Islet of Langerhans (tissue), 1 donor: ENCODE measurements at regions not wholly inside any gene's neighbourhood (a gene's known extent, or its start where the extent isn't known, plus 50 kb on each side); places are given as distances from the start of the nearest gene placed in this dataset.

ENCODE experiments used
- FAIRE-seq: peaks from one replicate; lab custom pipeline; 2011; peaks lifted over from hg19 to GRCh38; lab: Jason Lieb, UNC

DNA sequence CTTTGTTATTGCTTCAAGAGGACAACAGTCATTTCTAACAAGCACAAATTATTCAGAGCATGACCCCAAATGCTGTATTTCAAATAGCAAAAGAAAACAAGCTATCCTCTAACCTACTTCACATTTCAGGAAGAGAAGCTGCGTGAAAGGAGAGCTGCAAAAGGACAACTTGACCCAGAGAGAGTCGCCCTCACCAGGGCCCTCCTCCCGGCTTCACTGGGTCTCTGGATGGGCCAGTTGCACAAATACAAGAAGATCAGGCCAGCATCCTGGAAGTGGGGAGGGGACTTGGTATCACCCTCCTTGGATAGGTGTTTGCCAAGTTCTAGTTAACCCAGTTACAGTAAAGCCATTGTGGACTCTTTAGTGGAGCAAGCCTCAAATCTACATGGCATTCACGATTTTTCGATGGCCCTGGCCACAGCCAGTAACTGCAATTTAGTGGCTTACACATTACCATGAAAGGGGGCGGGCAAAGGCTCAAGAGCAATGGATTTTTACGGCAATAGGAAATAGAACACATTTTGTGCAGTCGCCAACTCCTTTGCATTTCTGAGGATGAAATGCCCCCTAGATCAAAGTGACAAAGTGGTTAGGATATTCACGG, 166.9 kb upstream of the DIO2 start:
- FAIRE-seq = no peak

DNA sequence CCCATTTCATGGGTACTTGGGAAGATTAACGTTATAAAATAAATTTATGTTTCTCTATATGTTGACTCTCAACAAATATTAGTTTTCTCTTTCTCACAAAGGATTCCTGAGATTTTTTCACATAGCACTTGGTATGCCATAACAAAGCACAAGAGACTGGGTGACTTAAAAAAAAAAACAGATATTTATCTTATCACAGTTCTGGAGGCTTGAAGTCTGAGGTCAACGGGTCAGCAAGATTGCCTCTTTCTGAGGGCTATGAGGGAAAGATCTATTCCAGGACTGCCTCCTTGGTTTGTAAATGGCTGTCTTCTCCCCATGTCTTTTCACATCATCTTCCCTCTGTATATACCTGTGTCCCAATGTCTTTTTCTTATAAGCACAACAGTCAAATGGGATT, 153.5 kb upstream of the DIO2 start:
- no peak for FAIRE-seq

DNA sequence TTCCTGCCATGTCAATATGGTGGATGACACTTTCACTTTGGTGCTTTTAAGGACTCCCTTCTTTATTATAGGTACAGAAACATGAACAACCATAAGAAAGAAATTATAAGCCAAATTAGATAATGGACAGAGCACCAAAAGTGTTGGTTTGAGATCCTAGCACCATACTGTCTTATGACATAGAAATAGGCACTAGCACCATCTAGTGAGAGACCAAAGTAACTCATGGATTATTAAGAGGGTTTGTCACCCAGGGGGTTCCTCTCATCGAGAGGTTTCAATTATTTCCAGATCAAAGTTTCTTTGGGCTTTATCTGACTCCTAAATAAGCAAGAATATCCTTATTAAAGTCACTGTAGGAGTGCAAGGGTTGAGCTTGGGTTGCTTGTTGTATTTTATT, 153.0 kb upstream of the DIO2 start:
- FAIRE-seq = no peak

DNA sequence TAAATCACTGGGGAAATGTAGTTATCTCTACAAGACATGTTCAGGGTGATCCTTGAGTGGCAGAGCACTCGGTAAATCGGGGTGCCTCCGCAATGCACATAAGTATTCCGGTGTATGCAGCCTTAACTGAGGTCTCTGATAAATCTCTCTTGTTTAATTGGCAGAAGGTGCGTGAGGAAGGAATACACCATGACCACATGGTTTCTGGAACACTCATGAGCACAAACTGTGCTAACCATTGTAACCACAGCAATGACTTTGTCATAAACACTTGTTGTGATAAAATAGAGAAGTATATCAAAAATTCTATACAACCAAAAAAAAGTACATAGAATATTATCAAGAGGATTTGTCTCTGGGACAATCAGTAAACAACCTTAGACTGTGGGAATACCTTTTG, 146.8 kb upstream of the DIO2 start:
- no peak for FAIRE-seq

DNA sequence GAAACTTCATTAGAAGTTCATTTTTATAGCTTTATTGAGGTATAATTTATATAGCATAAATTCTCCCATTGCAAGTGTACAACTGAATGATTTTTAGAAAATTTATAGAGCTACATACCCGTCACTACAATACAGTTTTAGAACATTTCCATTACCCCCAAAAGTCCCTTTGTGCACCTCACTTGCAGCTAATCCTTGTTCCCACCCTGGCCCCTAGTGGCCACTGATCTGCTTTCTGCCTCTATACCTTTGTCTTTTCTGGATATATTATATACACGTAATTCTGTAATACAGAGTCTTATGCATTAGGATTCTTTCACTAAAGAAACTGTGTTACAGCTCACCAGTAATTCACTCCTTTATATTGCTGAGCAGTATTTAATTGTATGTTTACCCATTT, 145.1 kb upstream of the DIO2 start:
- no peak for FAIRE-seq

DNA sequence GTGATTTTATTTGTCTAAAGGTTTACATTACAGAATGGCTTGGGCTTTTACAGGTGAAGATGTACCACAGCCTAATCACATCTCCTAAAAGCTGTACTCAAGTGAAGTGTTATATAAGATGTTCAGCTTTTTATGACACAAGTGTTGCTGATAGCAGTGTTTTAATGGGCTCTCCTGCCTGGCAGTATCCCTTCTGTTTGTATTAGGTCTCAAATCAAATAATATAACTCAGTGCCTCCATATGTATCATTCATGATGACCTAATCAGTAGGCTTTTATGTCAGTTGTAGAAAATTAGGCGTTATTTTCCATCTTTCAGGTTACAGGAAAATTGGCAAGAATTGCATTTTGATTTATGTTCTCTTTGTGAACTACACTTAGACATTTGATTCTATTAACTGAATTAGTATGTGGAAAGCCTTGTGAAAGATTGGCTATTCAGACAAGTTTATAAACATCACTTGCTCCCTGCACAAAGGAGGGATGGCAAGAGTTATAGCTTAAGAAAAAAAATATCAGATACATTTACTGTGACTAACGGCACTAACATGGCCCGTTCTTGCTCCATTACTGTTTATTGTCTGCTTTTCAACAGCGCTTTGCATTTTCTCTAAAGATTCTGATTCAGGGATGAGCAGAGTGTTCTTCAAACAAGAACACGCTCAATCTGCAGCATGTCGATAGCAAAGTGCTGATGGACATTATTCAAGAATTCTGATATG, 143.7 kb upstream of the DIO2 start:
- no peak for FAIRE-seq

DNA sequence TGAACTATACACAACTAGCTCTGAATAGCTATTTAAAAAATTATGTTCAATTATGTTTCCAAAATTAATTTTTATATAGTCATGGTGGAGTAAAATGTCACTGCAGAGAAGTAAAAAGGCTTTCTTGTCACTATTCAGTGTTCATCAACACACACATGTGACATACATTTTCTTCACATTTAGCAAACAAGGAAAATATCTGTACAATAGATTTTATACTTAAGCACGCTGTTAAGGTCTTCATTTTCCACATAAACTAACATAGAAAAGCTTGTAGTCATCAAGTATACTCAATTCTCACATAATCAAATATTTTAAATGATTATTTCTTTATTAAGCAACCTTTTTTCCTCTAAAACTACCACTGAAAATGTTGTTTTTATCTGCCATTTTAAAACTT, 141.2 kb upstream of the DIO2 start:
- no peak for FAIRE-seq

DNA sequence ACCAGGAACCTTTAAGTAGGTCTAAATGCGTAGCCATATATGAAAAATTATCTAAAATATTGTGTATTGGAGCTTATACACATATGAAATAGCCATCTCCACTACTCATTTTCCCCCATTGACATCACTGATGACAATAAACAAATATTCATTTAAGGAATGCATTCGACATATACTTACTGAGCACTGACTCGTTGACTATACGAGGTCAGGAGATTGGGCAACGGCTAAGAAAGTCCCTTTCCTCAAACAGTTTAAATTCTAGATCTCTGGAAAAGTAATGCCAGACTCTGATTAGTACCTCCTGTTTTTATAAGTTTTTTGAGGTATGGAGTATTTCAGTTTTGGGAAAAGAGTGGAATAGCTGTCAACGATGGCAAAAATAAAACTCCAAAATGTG, 139.4 kb upstream of the DIO2 start:
- no peak for FAIRE-seq

DNA sequence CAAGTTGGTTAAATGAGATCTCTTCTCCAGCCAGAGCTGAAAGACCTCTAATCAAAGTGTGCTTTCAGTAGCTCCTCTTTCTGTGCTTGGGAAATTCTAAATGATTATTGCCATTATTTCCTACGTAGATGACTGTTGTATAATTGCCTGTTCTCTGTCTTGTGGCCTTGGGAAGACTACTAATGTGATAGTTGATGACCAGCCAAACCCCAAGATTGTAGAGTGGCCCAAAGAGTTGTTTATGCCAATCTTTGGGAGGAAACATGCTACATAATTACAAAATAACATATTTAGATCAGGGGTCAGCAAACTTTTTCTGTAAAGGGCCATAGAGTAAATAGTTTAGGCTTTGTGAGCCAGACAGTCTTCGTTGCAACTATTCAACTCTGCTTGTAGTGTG, 135.1 kb upstream of the DIO2 start:
- no peak for FAIRE-seq

DNA sequence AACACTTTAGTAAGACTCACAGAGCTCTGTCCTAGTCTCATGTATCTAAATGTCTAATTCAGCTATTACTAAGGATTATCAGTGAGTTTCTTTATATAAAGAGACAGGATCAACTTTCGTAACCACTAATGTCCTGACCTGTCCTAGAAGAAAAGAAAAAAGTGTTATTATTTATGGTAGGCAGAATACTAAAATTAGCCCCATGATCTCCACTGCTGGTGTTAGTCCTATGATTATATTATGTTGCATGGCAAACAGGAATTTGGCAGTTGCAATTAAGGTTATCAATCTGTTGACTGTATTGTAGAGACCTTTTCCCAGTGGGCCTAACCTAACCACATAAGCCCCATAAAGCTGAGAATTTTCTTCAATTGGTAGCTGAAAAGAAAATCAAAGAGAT, 132.9 kb upstream of the DIO2 start:
- FAIRE-seq = no peak

DNA sequence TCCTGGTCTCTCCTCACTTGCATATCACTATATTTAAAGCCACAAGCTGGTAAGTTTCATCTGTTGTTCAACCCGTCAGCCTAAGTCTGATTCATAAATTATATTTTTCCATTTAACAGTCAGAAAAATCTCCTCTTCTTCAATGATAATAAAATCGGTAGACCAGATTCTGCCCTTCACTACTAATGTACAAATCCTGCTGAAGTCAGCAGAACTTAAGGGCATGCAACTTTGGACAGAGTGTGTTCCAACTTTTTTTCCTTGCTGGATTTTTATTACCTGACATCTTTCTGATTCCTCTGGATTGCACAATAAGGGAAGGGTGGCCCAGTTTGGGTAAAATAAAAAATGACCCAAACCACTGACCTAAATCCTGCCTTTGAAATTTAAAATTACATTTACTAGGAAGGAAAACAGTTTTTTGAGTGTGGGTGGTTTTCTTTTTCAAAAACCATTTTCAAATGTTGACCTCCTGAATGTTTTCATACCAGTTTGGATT, 125.4 kb upstream of the DIO2 start:
- no peak for FAIRE-seq

DNA sequence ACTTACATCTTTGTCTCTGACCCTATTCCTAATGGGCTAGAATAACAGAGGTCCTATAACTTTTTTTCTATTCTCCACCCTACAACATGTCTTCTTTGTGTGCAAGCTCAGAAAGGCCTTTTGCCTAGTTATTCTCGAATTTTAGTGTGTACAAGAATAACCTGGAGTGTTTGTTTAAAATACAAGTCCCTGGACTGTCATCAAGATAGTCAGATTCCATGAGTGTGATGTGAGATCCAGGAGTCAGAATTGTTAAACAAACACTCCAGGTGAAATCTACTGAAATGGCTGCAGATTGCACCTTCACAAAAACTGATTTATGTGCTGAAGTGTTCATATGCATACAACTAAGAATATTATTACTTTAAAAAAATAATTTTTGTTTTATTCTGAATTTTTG, 114.4 kb upstream of the DIO2 start:
- no peak for FAIRE-seq

DNA sequence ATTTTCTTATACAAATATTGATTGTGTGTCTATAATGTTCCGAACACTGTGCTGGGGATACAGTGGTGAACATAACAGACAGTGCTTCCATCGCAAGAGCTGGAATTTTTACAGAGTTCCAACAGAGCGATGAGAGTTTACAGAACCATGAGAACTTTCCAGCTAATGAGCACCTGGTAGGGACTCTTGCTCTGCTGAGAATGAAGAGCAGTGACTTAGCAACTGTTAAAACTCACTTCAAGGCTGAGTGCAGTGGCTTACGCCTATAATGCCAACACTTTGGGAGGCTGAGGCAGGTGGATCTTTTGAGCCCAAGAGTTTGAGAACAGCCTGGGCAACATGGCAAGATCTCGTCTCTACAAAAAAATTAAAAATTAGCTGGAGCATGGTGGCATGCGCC, 113.8 kb upstream of the DIO2 start:
- no peak for FAIRE-seq

DNA sequence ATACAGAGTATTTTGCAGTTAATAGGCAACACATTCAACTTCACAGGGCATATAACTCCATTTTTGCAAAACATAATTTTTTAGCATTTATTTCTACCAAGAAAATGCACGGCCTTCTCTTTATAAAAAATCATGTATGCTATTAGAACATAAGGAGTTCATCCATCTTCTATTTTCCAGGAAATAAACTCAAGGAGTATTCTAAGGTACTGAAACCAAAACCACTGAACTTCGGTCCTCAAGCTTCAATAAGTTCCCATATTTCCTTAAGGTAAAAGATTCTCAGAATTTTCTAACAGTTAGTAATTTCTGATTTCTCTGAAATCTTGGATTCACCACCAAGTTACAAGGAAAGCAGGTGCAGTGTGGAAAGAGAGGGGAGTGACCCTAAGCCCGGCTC, 113.3 kb upstream of the DIO2 start:
- no peak for FAIRE-seq

DNA sequence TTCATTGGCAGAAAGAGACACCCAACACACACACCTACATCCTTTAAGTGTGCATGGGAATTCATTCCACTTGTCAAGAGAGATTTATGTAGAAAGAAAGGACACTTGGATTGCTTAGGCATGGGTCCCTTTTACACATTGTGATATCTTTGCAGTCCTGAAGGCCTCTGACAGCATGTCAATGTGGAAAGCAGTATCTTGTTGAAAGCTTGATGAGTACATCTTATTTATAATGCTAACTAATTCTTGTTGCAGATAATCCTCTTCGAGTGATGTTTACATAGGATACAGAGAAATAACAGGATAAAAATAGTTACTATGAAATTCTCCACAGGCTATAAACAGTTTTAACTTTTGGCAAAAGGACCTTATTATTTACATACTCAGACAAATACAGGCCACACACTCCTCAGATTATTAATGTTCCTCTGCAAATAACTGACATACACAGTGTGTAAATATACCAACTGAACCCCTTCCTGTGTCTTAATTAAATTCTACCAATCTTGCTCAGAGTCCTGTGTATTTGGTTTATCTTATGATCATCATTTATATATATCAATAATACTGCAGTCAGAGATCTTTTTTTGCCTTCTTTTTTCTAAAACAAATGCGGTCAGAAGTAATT, 111.8 kb upstream of the DIO2 start:
- FAIRE-seq = no peak

DNA sequence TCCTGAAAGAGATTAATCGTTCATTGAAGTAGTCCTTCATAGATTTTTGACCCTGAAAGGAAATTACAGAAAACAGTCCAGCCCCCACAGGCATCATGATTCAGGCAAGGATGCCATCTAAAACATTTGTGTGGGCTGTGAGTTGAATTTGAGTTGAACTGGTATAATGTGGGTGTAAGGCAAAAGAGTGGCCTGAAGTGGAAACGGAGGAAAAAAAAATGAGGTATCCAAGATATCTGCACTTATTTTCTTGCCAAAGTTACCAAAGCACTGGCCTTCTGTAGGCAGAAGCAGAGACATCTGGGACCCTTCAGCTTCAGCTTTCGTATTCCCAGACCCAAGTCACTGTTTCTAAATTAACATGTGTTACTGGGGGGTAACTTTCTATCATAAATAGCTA, 105.1 kb upstream of the DIO2 start:
- FAIRE-seq = no peak

DNA sequence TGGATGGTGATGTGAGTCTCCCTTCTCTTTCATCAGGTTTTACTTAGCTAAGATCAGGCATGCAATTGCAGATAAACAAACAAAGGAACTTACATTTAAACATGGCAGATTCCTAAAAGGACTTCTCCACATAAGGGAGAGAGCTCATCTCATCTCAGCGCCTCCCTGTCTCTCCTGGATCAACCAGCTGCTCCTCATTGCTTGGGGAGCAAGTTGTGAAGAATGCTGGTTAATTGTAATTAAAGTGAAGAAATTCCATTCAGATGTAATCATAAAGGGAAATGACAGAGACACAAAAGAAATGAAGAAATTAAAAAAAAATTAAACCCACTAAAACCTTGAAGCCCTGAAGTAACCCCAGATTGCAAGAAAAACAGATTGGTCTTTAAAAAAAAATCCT, 104.4 kb upstream of the DIO2 start:
- no peak for FAIRE-seq

DNA sequence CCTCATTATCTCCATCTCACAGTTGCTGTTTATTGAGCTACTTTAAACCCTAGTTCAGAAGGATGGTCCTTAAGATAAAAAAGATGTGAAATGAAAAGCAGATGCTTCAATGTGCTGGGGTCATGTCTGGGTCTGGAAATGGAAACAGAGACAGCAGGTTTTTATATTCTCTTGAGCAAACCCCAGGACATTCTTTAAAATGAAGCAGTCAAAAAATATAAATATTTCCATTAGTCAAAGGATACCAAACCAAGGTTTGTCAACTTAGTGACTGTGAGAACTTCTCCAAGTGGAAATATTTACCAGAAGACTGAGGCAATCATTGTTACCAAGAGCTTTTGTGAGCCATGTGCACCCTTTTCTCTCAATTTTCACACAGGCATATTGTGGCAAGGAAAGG, 102.5 kb upstream of the DIO2 start:
- FAIRE-seq = no peak

DNA sequence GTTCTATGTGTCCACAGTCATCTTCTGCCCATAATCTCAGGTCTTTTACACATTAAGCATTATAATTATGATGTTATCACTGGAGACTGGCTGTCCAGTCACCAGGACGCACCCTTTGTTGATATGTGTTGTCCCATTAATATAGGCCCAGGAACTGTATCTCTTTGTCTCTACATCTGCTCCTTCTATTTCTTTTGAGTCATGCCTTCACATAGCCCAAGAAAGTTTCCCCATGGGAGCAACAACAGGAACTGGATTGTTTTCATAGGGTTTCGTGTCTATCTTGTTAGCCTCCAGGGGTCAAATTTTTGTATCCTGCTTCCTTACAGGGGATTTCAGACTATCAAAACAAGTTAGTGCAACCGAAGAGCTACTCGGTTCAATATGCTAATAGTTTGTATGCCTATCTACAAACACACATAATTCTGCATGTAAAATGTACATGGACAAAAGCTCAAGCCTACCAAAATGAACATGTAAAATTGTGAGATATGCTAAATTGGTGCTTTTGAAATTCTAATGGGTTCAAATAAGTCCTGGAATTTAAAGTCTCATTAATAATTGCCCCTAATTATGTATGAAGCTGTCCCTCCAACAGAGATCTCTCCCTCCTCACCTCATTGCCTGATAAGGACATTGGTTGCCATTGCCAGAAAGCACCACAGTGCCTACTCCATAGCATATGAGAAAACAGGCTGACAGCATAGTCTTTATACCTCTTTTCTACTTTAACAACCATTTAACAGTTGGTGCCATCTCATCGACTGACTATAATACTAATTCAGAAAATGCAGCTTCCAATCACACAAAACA, 99.8 kb upstream of the DIO2 start:
- FAIRE-seq = no peak

DNA sequence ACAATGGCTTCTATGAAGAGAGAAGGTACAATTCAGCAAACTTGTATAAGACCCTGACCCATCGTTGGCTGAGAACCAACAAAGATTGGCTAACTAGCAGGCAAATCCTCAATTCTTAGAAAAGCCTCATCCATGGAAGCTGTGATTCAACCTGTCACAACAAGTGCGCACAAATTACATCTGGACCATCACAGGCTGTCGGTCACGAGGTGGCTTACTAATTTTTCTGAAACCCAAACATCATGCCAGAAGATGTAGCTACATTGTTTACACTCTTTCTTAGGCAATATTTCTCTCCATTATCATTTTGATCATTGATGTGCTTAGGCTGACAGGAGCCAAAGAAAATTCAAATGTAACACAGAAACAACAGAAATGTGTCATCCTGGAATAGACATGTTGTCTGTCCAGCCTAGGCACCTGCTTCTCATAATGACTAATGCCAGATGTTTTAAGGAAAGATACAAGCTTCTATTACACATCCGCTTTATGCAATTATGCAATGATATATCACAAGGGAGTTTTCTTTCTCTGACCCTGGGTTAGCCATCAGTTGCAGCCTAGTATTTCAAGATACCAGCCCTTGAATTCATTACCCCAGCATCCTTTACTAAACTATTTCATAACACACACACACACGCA, 92.9 kb upstream of the DIO2 start:
- no peak for FAIRE-seq

DNA sequence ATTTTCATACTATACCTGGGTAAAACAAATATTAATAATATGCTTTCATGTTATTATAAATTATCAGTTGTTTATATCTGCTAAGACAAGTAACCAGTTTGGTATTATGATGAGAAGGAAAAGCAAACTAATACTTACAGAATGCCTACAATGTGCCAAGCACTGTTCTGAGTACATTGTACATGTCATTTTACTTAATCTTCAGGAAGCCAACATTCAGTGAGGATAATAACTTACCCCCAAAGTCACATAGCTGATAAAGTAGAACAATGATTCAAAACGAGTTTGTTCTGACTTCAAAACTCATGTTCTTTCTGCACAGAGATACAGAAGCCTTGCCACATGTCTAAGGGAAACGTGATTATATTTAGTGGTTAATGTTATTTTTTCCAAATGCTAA, 89.0 kb upstream of the DIO2 start:
- FAIRE-seq = no peak

DNA sequence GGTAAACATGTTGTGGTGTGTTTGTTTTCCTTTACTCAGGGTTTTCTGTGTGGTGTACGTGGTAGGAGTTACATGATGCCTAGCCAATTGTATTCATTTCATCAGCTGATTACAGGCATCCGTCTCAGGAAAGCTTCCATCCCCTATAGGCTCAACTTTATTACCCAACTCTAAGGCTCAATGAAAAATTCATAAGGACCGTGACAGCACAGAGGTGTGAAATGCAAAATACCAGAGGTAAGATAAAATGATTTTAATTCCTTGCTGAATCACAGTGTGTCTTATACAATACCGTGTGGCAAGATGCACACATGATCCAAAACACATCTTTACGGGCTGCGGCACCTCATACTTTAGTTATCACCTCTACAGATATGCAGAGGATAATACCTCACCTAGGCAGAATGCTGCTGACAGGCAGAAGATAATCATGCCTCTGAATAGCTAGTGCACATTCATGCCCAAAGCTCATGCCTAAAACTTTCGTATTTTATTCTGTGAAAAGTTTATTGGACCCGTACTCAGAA, 87.2 kb upstream of the DIO2 start:
- no peak for FAIRE-seq
